NOMO-1 treated with dmso at 0.1 percent for 144 hours (cell line): ENCODE measurements at regions not wholly inside any gene's neighbourhood (a gene's known extent, or its start where the extent isn't known, plus 50 kb on each side); places are given as distances from the start of the nearest gene placed in this dataset.

Experiments used
- DNase-seq: peaks from one replicate; lab custom pipeline; 2025; ENCODE audit not compliant: unreplicated experiment; lab: John Stamatoyannopoulos, UW

GRCh38 chr4:24070117-24070516 is 180.3 kb upstream of the PPARGC1A start:
- no peak for DNase-seq

DNA sequence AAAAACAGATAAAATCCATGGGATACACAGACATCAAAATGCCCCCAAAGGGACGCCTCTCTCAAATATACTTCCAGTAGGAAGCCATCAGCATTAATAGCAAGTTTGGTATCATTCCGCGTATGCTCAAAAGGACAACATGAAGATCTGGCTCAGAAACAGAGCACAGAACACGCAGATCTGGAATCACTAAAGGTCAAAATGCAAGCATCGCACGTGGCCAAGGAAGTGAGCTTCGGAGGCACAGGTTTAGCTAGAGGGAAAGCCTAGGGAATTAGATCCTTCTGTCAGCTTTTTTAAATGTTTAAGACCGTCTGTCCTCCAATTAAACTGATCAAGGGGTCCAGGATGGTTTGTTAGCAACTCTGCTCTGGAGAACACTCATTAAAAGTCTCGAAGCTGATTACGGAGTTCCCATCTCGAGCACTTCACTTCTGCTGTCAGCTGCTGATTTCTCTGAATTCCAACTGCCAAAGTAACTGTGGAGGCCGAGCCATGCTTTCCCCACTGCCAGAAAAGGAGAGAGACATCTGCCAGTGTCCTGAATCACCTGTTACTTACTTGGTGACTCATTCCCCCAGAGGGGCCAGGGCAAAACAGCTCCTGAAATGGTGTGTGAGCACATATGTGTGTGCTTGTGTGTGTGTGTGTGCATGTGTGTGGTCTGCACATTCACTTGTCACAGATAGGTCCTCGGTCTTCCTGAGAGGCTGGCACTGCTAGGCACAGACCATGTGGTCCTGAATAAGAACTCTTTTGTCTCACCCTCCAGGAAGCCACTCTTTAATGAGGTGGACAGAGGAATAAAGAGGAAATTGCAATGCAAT is 177.7 kb upstream of the PPARGC1A start:
- DNase-seq, result no peak

DNA sequence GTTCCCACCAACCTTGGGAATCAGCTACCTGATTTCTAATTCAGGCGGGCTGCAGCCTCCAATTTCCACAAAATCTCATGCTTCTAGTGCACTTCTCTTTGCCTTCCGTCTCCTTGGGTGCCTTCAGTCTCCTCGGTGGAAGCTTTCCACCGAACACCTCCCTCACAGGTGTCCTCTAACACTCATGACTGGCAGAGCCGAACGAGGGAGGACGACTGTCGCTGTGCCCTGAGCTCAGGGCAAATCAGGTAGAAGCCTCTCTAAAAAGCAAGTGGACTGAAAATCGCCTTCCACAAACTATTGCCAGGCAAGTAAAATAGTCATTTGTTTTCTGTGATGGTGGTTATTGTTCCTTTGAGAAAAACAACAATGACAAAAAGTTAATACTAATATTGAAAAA is 176.1 kb upstream of the PPARGC1A start:
- no peak for DNase-seq

GRCh38 chr4:24063731-24064130 is 173.9 kb upstream of the PPARGC1A start:
- DNase-seq, result no peak

GRCh38 chr4:24060932-24061331 is 171.1 kb upstream of the PPARGC1A start:
- DNase-seq, result no peak

DNA sequence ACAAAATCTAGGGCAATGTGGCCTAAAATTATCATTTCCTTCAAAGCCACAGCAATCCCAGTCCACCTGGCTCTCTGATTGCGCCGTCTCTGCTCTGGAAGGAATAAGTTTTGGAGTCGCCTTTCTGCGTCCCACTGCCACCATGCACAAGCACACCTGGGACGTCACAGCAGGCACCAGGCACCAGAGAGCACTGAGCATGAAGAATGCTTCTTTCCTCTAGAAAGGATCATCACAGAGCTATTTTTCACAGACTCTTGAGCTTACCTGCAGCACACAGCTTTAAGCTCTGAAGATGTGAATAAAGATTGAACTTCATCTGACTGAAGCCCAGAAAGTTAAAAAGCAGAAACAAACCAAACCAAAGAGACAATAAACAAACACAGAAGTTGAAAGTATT is 170.0 kb upstream of the PPARGC1A start:
- DNase-seq, result no peak

DNA sequence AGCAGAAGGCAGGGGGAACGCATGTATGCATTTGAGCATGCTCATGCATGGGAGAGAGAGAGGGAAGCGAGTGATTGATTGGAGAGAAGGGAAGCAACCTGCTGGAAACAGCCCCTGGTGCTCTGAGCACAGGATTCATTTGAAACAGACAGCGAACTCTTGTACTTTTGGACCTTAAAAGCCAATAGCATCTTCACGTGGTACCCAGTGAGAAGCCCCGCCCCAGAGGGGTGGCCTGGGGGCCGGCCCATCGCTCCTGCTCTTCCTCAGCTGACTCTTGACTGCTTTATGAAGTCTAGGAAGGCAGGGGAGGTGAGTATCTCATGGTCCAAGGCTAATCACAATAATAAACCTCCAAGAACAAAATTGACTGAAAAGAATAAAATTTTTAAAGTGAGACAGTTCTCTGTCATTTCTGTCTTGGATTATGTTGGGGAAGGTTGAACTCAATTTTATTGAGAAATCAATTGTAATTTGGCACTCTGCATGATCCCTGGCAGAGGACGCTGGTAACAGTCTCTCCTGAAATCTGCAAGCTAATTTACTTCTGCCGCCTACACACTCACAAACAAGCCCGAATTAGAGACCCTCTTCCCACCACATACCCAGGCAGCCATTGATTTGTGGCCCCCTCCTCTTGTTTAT is 168.2 kb upstream of the PPARGC1A start:
- no peak for DNase-seq

- no peak for DNase-seq
These were observed 166.4 kb upstream of the PPARGC1A start for GRCh38 chr4:24056289-24056688.

DNA sequence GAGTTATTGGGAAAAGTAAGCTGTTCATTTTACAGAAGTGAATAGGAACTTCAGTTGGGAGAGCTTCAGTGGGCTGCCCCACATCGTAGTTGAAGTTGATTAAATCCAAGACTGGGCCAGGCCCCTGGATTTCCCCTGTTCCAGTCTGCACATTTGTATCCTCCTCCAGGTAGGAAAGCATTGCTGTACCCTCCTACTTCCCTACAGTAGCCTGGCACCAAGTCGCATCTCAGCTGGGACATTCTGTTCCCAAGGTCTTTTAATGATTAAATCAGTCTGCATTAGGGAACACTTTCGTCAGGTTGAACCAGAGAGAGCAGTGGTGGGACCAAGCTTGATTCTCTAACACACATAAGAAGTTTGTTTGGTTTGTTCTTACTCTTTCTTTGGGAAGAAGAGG is 165.8 kb upstream of the PPARGC1A start:
- no peak for DNase-seq

DNA sequence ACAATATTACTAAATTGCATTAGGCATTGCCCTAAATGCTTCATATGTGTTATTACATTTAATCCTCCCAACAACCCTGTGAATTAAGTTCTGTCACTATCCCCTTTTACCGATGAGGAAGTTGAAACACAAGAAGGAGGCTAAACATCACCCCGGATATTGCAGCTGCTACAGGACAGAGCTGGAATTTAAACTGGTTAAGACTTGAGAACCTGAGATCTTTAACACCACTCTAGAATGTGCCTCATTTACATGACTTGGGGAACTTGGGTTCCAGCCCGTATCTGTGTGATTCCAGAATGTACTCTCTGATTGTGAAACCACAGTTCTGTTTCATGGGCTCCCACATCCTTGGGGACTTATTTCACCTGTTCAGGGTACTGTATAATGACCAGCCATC is 165.1 kb upstream of the PPARGC1A start:
- no peak for DNase-seq

GRCh38 chr4:24053934-24054333 is 164.1 kb upstream of the PPARGC1A start:
- peak; percentile 50 for DNase-seq

- no peak for DNase-seq
These were observed 155.1 kb upstream of the PPARGC1A start for GRCh38 chr4:24044610-24045589.

DNA sequence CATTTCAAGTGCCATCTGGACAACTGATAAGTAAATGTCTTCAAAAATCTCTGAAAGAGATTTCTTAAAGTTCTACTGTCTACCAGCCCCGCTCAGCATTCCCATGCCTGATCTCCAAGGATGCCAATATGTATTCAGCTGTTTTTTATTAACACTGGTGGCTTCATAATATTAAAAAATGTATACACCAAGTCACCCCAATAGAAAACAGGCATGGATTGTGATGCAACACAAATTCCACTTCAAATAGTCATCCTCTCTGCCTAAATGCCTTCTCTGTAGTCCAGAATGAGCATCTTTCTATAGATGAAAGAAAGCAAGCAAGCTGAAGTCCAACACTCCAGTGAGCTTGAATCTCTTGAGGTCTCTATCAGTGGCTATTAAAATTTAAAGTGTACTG is 152.2 kb upstream of the PPARGC1A start:
- no peak for DNase-seq

DNA sequence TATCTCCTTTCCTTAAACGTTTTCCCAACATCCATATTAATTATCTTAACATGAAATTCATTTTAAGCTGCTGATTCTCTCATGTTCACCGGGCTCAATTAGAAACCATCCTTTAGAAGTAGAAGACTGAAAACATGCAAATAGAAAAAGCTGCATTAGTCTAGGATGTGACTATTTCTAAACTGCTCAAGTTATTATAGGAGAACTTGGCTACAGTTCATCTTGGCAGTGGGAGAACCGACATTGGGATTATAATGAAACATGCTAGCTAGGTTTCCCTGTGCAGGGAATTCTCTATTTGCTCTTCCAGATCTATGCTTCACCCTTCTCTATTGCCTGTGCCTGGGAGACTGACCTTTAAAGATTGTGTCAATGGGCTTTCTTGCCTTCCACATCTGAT is 151.0 kb upstream of the PPARGC1A start:
- no peak for DNase-seq

- no peak for DNase-seq
These were observed 143.8 kb upstream of the PPARGC1A start for GRCh38 chr4:24033626-24034025.

- no peak for DNase-seq
These were observed 142.6 kb upstream of the PPARGC1A start for GRCh38 chr4:24032371-24032989.

GRCh38 chr4:24026596-24026995 is 136.7 kb upstream of the PPARGC1A start:
- DNase-seq, result no peak

- DNase-seq, result peak; percentile 1
These were observed 134.8 kb upstream of the PPARGC1A start for GRCh38 chr4:24024605-24025004.

DNA sequence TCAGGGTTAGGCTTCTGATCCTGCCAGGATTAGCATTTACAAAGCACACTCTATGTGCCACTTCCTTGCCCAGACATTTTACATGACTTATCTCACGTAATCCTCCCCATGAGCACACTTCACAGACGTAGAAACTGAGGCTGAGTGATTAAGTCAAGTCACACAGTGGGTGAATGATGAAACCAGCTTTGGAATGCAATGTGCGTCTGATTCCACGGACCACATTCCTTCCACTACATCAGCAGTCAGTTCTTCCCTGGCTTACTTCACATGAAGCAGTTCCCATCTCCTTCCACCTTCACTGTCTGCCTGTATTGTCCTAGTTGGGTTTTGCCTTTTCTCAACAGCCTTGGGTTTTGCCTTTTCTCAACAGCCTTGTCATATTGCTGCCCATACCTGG is 134.3 kb upstream of the PPARGC1A start:
- DNase-seq, result no peak

DNA sequence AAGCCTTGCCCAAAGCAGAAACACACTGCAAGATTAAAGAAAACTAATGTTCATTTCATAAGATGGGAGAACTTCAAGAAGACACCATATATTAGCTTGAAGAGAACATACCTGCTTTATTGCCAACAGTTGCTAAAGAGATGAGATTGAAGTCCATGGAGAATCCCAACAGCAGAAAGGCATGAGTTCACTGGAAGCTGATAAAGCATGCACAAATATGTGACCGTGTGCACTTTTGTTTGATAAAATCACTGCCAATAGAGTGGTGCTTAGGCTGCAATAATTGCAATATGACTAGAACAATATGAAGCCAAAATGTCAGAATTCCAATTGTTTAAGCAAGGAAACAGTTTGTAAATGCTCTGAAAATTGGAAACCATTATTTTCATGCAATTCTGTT is 125.9 kb upstream of the PPARGC1A start:
- DNase-seq, result no peak
